RWPE1 (cell line): ENCODE measurements at regions not wholly inside any gene's neighbourhood (a gene's known extent, or its start where the extent isn't known, plus 50 kb on each side); places are given as distances from the start of the nearest gene placed in this dataset.

Experiments
- CTCF ChIA-PET: fragments of 350-600 bp; sonication (Branson Sonifier 250); formaldehyde crosslinking; extraction: SDS; loops from one replicate; lab custom pipeline; 2021; lab: Yijun Ruan, JAX
- POLR2A ChIA-PET: fragments of 400-600 bp; formaldehyde crosslinking; extraction: SDS; loops from one replicate; lab custom pipeline; 2020; ENCODE audit warnings: antibody characterized with exemption; ENCODE audit not compliant: low non-redundant PET; lab: Yijun Ruan, JAX
- DNase-seq: peaks from one replicate; pipeline ENCODE4 v3.0.0; 2012; ENCODE audit warnings: low spot score
- H3K27ac ChIP-seq: fragments of 450-650 bp; 2 replicates; pipeline ENCODE4 v1.5.1; 2017
- TF ChIP-seq, protein P1 (sequence below): fragments of 450-650 bp; conservative IDR thresholded peaks from 2 replicates; pipeline ENCODE4 v1.5.1; 2017; ENCODE audit warnings: low read depth, mild to moderate bottlenecking

DNA sequence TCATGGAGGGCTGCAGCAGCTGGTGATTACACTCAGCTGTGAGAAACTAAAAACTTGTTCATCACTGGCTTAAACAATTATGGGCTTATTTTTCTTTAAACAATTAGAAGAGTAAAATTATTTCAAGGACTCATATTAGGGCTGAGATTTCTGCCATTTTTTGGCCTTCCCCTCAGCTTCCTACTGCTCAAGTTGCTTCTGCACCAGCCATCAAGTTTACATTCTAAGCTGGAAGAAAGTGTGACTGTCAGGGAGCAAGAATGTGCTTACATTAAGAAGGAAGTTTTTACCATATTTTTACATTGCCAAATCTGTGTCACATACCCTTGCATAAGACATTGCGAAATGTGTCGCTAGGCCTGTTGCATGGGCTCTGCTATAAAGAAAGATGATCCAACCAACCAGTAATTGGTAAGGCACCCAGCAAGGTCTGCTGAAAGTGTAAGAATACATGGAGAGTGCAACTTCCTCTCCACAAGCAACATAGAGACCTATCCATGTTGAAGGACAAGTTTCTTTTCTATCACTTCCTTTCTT, 260.3 kb upstream of the CDH10 start:
- POLR2A ChIA-PET, result no interaction called here
- DNase-seq, result no peak
- CTCF ChIA-PET, result interaction anchor here (0.7 kb wide), 1 partner anchor 13 kb away, joined by 6 read pairs; no protein-coding TSS in a partner anchor
- TF ChIP-seq, protein P1, sequence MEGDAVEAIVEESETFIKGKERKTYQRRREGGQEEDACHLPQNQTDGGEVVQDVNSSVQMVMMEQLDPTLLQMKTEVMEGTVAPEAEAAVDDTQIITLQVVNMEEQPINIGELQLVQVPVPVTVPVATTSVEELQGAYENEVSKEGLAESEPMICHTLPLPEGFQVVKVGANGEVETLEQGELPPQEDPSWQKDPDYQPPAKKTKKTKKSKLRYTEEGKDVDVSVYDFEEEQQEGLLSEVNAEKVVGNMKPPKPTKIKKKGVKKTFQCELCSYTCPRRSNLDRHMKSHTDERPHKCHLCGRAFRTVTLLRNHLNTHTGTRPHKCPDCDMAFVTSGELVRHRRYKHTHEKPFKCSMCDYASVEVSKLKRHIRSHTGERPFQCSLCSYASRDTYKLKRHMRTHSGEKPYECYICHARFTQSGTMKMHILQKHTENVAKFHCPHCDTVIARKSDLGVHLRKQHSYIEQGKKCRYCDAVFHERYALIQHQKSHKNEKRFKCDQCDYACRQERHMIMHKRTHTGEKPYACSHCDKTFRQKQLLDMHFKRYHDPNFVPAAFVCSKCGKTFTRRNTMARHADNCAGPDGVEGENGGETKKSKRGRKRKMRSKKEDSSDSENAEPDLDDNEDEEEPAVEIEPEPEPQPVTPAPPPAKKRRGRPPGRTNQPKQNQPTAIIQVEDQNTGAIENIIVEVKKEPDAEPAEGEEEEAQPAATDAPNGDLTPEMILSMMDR, result no peak
- no peak overlapping the region for H3K27ac ChIP-seq

DNA sequence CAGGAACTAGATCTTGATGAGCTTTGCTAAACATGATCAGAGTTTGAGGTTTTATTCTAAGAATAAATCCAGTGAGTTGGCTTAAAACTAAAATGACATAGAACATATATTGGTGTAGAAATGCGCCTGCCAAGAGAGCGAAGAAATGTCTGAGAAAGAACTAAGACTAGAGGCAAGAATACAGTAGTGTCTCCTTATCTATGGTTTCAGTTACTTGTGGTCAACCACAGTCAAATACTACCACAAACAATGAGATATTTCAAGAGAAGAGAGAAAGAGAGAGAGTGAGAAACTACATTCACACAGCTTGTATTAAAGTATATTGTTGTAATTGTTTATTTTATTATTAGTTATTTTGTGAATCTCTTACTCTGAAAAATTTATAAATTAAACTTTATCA, 254.4 kb upstream of the CDH10 start:
- ChIA-PET CTCF (no interaction called here), POLR2A (no interaction called here)
- H3K27ac ChIP-seq, result no peak overlapping the region
- DNase-seq, result no peak
- TF ChIP-seq, protein P1, result no peak

DNA sequence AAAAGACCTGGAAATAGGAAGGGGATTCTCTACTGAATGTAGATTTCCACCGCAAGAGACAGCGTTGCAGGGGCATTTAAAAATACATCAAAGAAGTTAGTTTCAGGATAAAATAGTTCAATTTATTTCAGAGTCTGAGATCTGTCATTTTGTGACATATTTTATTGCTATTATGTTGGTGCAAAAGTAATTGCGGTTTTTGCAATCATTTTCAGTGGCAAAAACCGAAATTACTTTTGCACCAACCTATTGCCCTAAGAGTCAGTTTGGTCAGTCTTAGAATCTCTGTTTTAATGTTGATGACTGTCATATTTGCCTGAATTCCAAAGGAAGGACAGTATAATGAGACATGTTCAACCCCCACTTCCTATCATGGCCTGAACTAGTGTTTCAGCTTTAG, 219.5 kb upstream of the CDH10 start:
- POLR2A ChIA-PET, result no interaction called here
- CTCF ChIA-PET, result no interaction called here
- no peak for DNase-seq

DNA sequence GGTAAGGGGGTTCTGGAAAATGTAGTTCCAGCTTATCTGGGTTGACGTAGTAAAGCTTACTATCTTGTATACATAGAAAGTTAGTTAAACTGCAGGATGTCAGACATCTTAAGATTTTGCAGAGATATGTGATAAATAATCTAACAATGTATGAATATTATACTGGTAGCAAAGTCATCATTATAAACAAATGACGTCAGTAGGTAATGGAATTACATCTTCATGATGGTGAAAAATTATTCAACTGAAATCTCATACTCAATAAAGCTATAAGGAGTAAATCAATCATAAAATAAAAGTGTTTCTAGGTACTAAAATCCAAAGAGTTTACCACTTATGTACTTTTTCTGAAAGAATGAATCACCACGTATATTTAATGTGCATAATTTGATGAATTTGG, 217.3 kb upstream of the CDH10 start:
- TF ChIP-seq, protein P1, result no peak
- CTCF ChIA-PET, result no interaction called here
- no peak overlapping the region for H3K27ac ChIP-seq
- POLR2A ChIA-PET, result no interaction called here
- DNase-seq, result no peak

More for the DNA sequence above, 219.5 kb upstream of the CDH10 start:
- TF ChIP-seq, protein P1, result no peak
- no peak overlapping the region for H3K27ac ChIP-seq

DNA sequence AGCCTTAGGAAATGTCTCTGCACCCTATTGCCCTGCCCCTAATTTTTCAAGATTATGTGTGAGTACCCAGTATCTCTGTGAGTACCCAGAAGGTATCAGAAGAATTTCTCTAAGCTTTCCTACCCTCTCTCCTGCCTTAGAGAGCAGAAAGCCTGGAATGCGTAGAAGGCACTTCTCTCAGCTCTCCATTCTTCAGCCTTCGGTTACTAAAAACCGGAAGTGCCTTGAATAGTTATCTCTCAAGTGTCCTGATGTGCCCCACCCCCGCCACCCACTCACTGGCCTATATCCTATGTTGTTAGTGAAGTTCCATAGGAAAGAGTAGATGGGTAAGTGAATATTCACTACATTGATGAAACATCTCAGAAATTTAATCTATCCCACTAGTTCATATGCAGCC, 210.7 kb upstream of the CDH10 start:
- no peak for DNase-seq

DNA sequence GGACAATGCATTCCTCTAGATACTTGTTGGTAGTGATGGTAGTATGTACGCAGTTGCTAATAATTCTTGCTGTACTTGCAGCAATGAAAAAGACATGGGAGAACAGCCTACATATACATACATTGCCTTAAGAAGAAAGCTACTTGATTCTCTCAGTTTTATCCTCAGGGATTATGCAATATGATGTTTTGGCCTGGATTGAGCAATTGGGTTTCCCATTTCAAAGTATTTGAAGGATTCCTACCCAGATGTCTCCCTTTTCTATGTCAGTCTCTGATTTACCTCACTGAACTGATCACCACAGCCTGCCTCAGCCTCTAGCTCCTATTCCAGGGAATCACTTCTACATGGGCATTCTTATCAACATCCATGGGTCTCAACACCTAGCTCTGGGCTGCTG, 210.1 kb upstream of the CDH10 start:
- no peak for DNase-seq
- H3K27ac ChIP-seq, result no peak overlapping the region
- TF ChIP-seq, protein P1, result no peak
- ChIA-PET CTCF (no interaction called here), POLR2A (no interaction called here)

More for the DNA sequence above, 210.7 kb upstream of the CDH10 start:
- H3K27ac ChIP-seq, result no peak overlapping the region
- CTCF ChIA-PET, result no interaction called here
- TF ChIP-seq, protein P1, result no peak
- POLR2A ChIA-PET, result no interaction called here
